OCI-LY7 (cell line): ENCODE measurements at regions not wholly inside any gene's neighbourhood (a gene's known extent, or its start where the extent isn't known, plus 50 kb on each side); places are given as distances from the start of the nearest gene placed in this dataset.

Experiments used
- BruUV-seq: library from RNA; stranded (reverse); fragments of 400-500 nt; replicated peaks from 2 replicates; lab custom pipeline; 2021; lab: Mats Ljungman, UMichigan
- CTCF ChIA-PET: fragments of 300-600 bp; sonication (Branson Sonifier 250); formaldehyde crosslinking; loops from one replicate; lab custom pipeline; 2022; ENCODE audit warnings: antibody characterized with exemption; ENCODE audit not compliant: unreplicated experiment; lab: Charles Lee
- POLR2A ChIA-PET: fragments of 300-600 bp; sonication (Branson Sonifier 250); formaldehyde crosslinking; loops from one replicate; lab custom pipeline; 2022; ENCODE audit warnings: antibody characterized with exemption; lab: Charles Lee
- DNase-seq: peaks from one replicate; pipeline ENCODE4 v3.0.0-alpha.2; 2015; ENCODE audit warnings: low spot score
- H2AFZ ChIP-seq: fragments of 200-600 bp; sonication (generic), shearing (Covaris generic); 2 replicates; pipeline ENCODE4 v1.6.1; 2014; ENCODE audit warnings: mild to moderate bottlenecking, antibody characterized with exemption, low read length, moderate library complexity
- H3K27ac ChIP-seq: fragments of 200-600 bp; sonication (generic); 2 replicates; pipeline ENCODE4 v1.5.1; 2014; ENCODE audit warnings: mixed run types, low read depth, mild to moderate bottlenecking, moderate library complexity, low read length, inconsistent platforms; ENCODE audit not compliant: poor library complexity, severe bottlenecking
- H3K36me3 ChIP-seq: fragments of 200-600 bp; sonication (generic); 2 replicates; pipeline ENCODE4 v1.6.1; 2014; ENCODE audit warnings: mild to moderate bottlenecking, antibody characterized with exemption, low read length, moderate library complexity, mixed read lengths; ENCODE audit not compliant: insufficient read depth
- H3K4me1 ChIP-seq: fragments of 200-600 bp; sonication (generic); 2 replicates; pipeline ENCODE4 v1.5.1; 2014; ENCODE audit warnings: mild to moderate bottlenecking, low read length; ENCODE audit not compliant: insufficient read depth, poor library complexity, severe bottlenecking
- H3K4me2 ChIP-seq: fragments of 200-600 bp; sonication (generic); 2 replicates; pipeline ENCODE4 v1.6.1; 2014; ENCODE audit warnings: mild to moderate bottlenecking, low read length
- H3K4me3 ChIP-seq: fragments of 200-600 bp; sonication (generic); 2 replicates; pipeline ENCODE4 v1.5.1; 2014; ENCODE audit warnings: mild to moderate bottlenecking, low read depth, low read length; ENCODE audit not compliant: poor library complexity, severe bottlenecking
- H3K79me2 ChIP-seq: fragments of 200-600 bp; sonication (generic); 2 replicates; pipeline ENCODE4 v1.6.1; 2016; ENCODE audit warnings: low read depth, mild to moderate bottlenecking, low read length, moderate library complexity, mixed read lengths; ENCODE audit not compliant: insufficient read depth
- H3K9me2 ChIP-seq: fragments of 200-600 bp; sonication (generic); 2 replicates; pipeline ENCODE4 v1.6.1; 2016; ENCODE audit warnings: mild to moderate bottlenecking, low read length, mixed read lengths; ENCODE audit not compliant: insufficient read depth
- H3K9me3 ChIP-seq: fragments of 200-600 bp; sonication (generic); 2 replicates; pipeline ENCODE4 v1.6.1; 2014; ENCODE audit warnings: mild to moderate bottlenecking, mixed run types, low read length, mixed read lengths
- H4K20me1 ChIP-seq: fragments of 200-600 bp; sonication (generic); 2 replicates; pipeline ENCODE4 v1.6.1; 2014; ENCODE audit warnings: mild to moderate bottlenecking, antibody characterized with exemption, low read length, moderate library complexity, mixed read lengths; ENCODE audit not compliant: insufficient read depth
- EZH2phosphoT487 ChIP-seq: fragments of 200-600 bp; sonication (generic); IDR thresholded peaks from 2 replicates; pipeline ENCODE4 v1.6.1; 2018; ENCODE audit warnings: low read depth, borderline replicate concordance, mild to moderate bottlenecking, mixed run types, antibody characterized with exemption, low read length, moderate library complexity, mixed read lengths
- intact Hi-C: fragments of 100-400 bp; cut with micrococcal nuclease; formaldehyde crosslinking; loops from one replicate; pipeline ENCODE4 v1.10.0; 2022; ENCODE audit not compliant: unreplicated experiment
- TF ChIP-seq, protein P1 (sequence below): fragments of 200-600 bp; sonication (generic); conservative IDR thresholded peaks from 2 replicates; pipeline ENCODE4 v1.5.1; 2014; ENCODE audit warnings: mild to moderate bottlenecking, antibody characterized with exemption, low read length, moderate library complexity, mixed read lengths

DNA sequence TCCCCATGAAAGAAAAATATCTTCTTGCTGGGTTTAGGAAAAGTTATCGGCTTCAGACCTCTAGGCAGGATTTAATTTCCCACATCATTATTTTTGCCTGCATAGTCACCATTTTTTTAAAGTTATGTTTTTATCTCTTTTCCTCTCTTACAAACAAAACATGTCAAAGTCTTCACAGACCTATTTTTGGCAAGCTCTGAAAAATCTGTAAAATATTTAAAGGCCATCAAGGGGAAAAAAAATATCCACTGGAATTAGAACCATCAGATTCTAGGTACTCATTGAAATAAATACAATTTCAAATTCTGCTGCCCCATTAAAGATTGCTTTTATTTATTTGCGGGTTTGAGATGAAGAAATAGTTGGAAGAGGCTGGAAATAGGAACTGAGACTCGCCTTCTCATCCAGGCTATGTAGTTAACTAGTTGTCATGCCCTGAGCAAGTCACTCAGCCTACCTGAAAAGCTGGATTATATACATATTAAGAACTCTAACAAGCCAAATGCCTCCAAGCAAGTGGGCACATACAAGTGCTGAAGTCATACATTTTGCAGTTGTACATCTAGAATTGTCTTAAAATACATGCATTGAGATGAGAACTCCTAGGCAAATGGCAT, 101.7 kb upstream of the SASH1 start:
- ChIA-PET POLR2A (no interaction called here), CTCF (no interaction called here)
- Histone ChIP-seq H3K4me2 (no peak overlapping the region), H2AFZ (no peak overlapping the region), H3K79me2 (no peaks in the 10 kb centered on the region), H3K36me3 (no peaks in the 10 kb centered on the region), H4K20me1 (no peaks in the 10 kb centered on the region), H3K9me3 (no peaks in the 10 kb centered on the region), H3K27ac (no peak overlapping the region), H3K4me1 (no peaks in the 10 kb centered on the region), H3K4me3 (no peak overlapping the region), H3K9me2 (no peaks in the 10 kb centered on the region)
- TF ChIP-seq, protein P1, sequence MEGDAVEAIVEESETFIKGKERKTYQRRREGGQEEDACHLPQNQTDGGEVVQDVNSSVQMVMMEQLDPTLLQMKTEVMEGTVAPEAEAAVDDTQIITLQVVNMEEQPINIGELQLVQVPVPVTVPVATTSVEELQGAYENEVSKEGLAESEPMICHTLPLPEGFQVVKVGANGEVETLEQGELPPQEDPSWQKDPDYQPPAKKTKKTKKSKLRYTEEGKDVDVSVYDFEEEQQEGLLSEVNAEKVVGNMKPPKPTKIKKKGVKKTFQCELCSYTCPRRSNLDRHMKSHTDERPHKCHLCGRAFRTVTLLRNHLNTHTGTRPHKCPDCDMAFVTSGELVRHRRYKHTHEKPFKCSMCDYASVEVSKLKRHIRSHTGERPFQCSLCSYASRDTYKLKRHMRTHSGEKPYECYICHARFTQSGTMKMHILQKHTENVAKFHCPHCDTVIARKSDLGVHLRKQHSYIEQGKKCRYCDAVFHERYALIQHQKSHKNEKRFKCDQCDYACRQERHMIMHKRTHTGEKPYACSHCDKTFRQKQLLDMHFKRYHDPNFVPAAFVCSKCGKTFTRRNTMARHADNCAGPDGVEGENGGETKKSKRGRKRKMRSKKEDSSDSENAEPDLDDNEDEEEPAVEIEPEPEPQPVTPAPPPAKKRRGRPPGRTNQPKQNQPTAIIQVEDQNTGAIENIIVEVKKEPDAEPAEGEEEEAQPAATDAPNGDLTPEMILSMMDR = no peak
- no peak for DNase-seq
- no TSS peak for BruUV-seq
- intact Hi-C loops = no loop called here

DNA sequence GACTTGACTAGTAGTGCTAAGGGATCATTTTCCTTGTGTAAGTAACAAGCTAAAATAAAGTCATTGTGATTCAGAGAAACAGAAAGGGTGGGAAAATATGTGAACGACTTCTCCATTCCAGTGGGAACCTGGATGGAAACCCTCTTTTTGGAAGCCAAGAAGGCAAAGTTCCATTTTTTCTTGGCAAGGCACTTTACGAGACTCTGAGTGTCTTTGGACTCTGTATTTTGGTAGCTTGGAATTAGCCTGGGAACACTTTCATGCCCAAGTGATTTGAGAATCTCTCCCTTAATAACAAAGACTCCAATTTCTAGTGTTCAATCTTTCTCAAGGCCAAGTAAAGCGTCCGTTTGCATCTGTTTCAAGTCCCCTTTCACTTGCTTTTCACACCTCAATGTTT, 100.5 kb upstream of the SASH1 start:
- H3K36me3 ChIP-seq = no peaks in the 10 kb centered on the region
- intact Hi-C loops = no loop called here
- H3K4me2 ChIP-seq = no peak overlapping the region
- H3K79me2 ChIP-seq = no peaks in the 10 kb centered on the region
- no peak overlapping the region for H3K27ac ChIP-seq
- no peak for TF ChIP-seq EZH2phosphoT487
- TF ChIP-seq, protein P1 = no peak
- BruUV-seq = no TSS peak
- DNase-seq = no peak
- H3K9me3 ChIP-seq = no peaks in the 10 kb centered on the region
- no peak overlapping the region for H3K4me3 ChIP-seq
- no peaks in the 10 kb centered on the region for H4K20me1 ChIP-seq
- H3K4me1 ChIP-seq = no peaks in the 10 kb centered on the region
- CTCF ChIA-PET = no interaction called here
- POLR2A ChIA-PET = interaction anchor here (0.6 kb wide), 1 partner anchor 99 kb away, joined by 3 read pairs; no protein-coding TSS in a partner anchor
- H2AFZ ChIP-seq = no peak overlapping the region
- no peaks in the 10 kb centered on the region for H3K9me2 ChIP-seq

DNA sequence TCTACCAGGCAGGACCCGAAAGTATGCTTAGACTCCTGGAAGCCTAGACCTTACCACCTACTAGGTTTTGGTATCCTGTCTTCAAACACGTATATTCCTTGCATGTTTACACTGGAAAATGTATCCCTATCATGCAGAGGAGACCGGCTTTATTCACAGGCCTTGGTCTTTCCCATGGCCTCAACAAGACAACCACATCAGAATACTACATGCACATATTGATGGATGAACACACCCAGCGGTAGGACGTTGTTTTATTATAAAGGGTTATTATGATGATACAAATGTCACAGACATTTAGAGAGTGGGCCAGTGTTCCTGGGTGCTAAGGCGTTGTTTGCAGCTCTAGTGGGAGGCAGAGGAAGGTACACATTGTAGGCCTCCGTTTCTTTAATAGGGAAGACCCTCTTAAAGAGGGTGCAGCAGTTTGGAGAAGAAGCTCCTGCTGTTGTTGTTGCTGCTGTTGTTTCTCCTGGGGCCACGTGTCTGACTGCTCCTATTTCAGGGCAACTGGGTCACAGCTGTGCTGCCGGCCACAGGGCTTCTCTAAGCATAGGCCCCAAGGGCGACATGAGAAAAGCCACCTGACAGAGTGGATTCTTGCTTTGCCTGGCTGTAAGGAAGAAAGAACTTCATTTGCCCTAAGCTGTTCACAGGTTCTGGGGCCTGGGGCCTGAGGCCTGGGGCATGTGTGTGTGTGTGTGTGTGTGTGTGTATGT, 98.3 kb upstream of the SASH1 start:
- Histone ChIP-seq H4K20me1 (no peaks in the 10 kb centered on the region), H3K9me3 (no peaks in the 10 kb centered on the region), H2AFZ (no peak overlapping the region), H3K27ac (no peak overlapping the region), H3K79me2 (no peaks in the 10 kb centered on the region), H3K36me3 (no peaks in the 10 kb centered on the region), H3K4me3 (no peak overlapping the region), H3K4me2 (no peak overlapping the region), H3K4me1 (no peaks in the 10 kb centered on the region), H3K9me2 (no peaks in the 10 kb centered on the region)
- ChIA-PET POLR2A (interaction anchor here (0.6 to 1.1 kb wide), 2 partner anchors 19 to 110 kb away, joined by 3 to 8 read pairs; no protein-coding TSS in a partner anchor), CTCF (no interaction called here)
- intact Hi-C loops = no loop called here
- no TSS peak for BruUV-seq
- TF ChIP-seq EZH2phosphoT487 = no peak
- no peak for DNase-seq
